Trophoblast cell (in vitro differentiated cells and primary cell): ENCODE measurements at regions not wholly inside any gene's neighbourhood (a gene's known extent, or its start where the extent isn't known, plus 50 kb on each side); places are given as distances from the start of the nearest gene placed in this dataset.

Experiments used
- DNase-seq, 2 donors: peaks; one replicate each; pipeline ENCODE4 v3.0.0-alpha.2; 2016
- H2AFZ ChIP-seq: 2 replicates; pipeline ENCODE4 v1.6.1; 2013; ENCODE audit warnings: low read length, moderate library complexity, mild to moderate bottlenecking; ENCODE audit not compliant: insufficient read depth, poor library complexity
- H2AK5ac ChIP-seq: 2 replicates; pipeline ENCODE4 v1.6.1; 2013; ENCODE audit warnings: mild to moderate bottlenecking, low read length
- H2BK120ac ChIP-seq: 2 replicates; pipeline ENCODE4 v1.6.1; 2013; ENCODE audit warnings: low read length, mild to moderate bottlenecking, moderate library complexity; ENCODE audit not compliant: insufficient read depth, poor library complexity
- H2BK12ac ChIP-seq: 2 replicates; pipeline ENCODE4 v1.6.1; 2013; ENCODE audit warnings: mild to moderate bottlenecking, low read length, moderate library complexity
- H2BK5ac ChIP-seq: 2 replicates; pipeline ENCODE4 v1.6.1; 2013; ENCODE audit warnings: low read length, low read depth, moderate library complexity, mild to moderate bottlenecking; ENCODE audit not compliant: poor library complexity
- H3K14ac ChIP-seq: 2 replicates; pipeline ENCODE4 v1.6.1; 2013; ENCODE audit warnings: mild to moderate bottlenecking, low read length
- H3K18ac ChIP-seq: 2 replicates; pipeline ENCODE4 v1.6.1; 2013; ENCODE audit warnings: mild to moderate bottlenecking, low read length
- H3K23ac ChIP-seq: 2 replicates; pipeline ENCODE4 v1.6.1; 2013; ENCODE audit warnings: low read length
- H3K27ac ChIP-seq: 2 replicates; pipeline ENCODE4 v1.5.1; 2013; ENCODE audit warnings: low read depth, mild to moderate bottlenecking, inconsistent platforms, low read length, moderate library complexity
- H3K27me3 ChIP-seq: 2 replicates; pipeline ENCODE4 v1.6.1; 2013; ENCODE audit warnings: inconsistent platforms, mild to moderate bottlenecking, low read length, moderate library complexity; ENCODE audit not compliant: insufficient read depth
- H3K36me3 ChIP-seq, 2 experiments: 1 replicate in 1 of 2; 2 replicates in 1 of 2; pipeline ENCODE4 v1.6.1; 2013; ENCODE audit warnings: low read length in 2 of 2, mild to moderate bottlenecking in 2 of 2, moderate library complexity in 1 of 2; ENCODE audit not compliant: insufficient read depth in 2 of 2, control insufficient read depth in 1 of 2
- H3K4ac ChIP-seq: 2 replicates; pipeline ENCODE4 v1.6.1; 2013; ENCODE audit warnings: low read depth, mild to moderate bottlenecking, low read length, moderate library complexity
- H3K4me1 ChIP-seq, 2 experiments: 1 replicate in 1 of 2; 2 replicates in 1 of 2; pipeline ENCODE4 v1.6.1; 2013; ENCODE audit warnings: low read length in 2 of 2, mild to moderate bottlenecking in 2 of 2, moderate library complexity in 1 of 2; ENCODE audit not compliant: insufficient read depth in 2 of 2, control insufficient read depth in 1 of 2
- H3K4me2 ChIP-seq: 2 replicates; pipeline ENCODE4 v1.6.1; 2013; ENCODE audit warnings: inconsistent platforms, mild to moderate bottlenecking, low read length, moderate library complexity
- H3K4me3 ChIP-seq: 2 replicates; pipeline ENCODE4 v1.5.1; 2013; ENCODE audit warnings: mild to moderate bottlenecking, low read depth, low read length, inconsistent platforms
- H3K79me1 ChIP-seq: one replicate; pipeline ENCODE4 v1.6.1; 2013; ENCODE audit warnings: low read length
- H3K79me2 ChIP-seq: 2 replicates; pipeline ENCODE4 v1.6.1; 2013; ENCODE audit warnings: low read length, mild to moderate bottlenecking; ENCODE audit not compliant: control insufficient read depth, insufficient read depth, poor library complexity
- H3K9ac ChIP-seq: 2 replicates; pipeline ENCODE4 v1.6.1; 2013; ENCODE audit warnings: mild to moderate bottlenecking, low read length
- H3K9me3 ChIP-seq: 2 replicates; pipeline ENCODE4 v1.6.1; 2013; ENCODE audit warnings: low read depth, mild to moderate bottlenecking, control low read depth, inconsistent platforms, low read length; ENCODE audit not compliant: insufficient read depth
- H4K12ac ChIP-seq: 2 replicates; pipeline ENCODE4 v1.6.1; 2013; ENCODE audit warnings: low read depth, mild to moderate bottlenecking, low read length, moderate library complexity
- H4K8ac ChIP-seq: 2 replicates; pipeline ENCODE4 v1.6.1; 2013; ENCODE audit warnings: low read depth, mild to moderate bottlenecking, low read length, moderate library complexity
- H4K91ac ChIP-seq: one replicate; pipeline ENCODE4 v1.6.1; 2013; ENCODE audit warnings: low read depth, mild to moderate bottlenecking, low read length, moderate library complexity
- WGBS: extraction: QIAGEN DNeasy Blood & Tissue Kit; methylation state at CpG from one replicate; pipeline ENCODE4 v1.1.7; 2013; ENCODE audit warnings: missing lambda C conversion rate; ENCODE audit not compliant: insufficient read length, insufficient coverage; ENCODE audit errors: extremely low coverage; 5-methylcytosine and 5-hydroxymethylcytosine counted together

DNA sequence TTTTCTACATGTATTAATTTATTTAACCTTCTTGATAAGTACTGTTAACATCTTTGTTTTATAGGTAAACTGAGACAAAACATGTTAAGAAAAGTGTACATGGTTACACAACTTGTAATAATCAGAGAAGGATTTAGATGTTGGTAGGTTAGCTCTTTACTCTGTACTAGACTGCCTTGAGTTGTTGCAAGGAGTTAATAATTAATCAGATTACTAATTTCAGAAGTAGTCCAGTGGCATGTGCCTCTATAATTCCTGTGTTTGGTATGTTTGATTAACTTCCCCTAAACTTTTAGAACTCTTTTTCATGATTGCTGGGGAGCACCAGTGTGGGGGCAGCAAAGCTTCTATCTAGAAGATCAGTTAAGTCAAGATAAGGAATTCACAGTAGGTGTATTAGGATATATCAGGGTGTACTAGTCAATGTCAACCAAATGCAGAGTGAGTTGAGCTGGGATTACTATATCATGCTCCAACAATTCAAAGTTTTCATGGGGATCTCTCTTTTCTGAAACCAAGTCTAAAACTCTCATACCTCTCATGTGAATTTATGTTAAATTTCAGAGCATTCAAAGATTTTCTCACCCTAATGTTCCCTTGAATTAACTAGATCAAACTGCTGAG, 129.7 kb upstream of the AHI1 start:
- no peak overlapping the region for H2BK120ac ChIP-seq
- no peak overlapping the region for H2BK5ac ChIP-seq
- no peak overlapping the region for H3K4me3 ChIP-seq
- H3K4me1 ChIP-seq, result no peaks in the 10 kb centered on the region
- no peak overlapping the region for H2BK12ac ChIP-seq
- no peak overlapping the region for H3K9ac ChIP-seq
- H4K91ac ChIP-seq, result no peak overlapping the region
- H3K27ac ChIP-seq, result no peak overlapping the region
- H3K79me2 ChIP-seq, result no peaks in the 10 kb centered on the region
- H3K9me3 ChIP-seq, result no peaks in the 10 kb centered on the region
- no peak overlapping the region for H3K18ac ChIP-seq
- no peaks in the 10 kb centered on the region for H3K79me1 ChIP-seq
- H2AFZ ChIP-seq, result no peak overlapping the region
- no peaks in the 10 kb centered on the region for H3K36me3 ChIP-seq
- no peak overlapping the region for H4K12ac ChIP-seq
- no peaks in the 10 kb centered on the region for H3K27me3 ChIP-seq
- H4K8ac ChIP-seq, result no peak overlapping the region
- no peak overlapping the region for H3K4me2 ChIP-seq
- no peak overlapping the region for H3K23ac ChIP-seq
- H3K14ac ChIP-seq, result no peak overlapping the region
- no peak for DNase-seq
- no peak overlapping the region for H3K4ac ChIP-seq
- no peak overlapping the region for H2AK5ac ChIP-seq

DNA sequence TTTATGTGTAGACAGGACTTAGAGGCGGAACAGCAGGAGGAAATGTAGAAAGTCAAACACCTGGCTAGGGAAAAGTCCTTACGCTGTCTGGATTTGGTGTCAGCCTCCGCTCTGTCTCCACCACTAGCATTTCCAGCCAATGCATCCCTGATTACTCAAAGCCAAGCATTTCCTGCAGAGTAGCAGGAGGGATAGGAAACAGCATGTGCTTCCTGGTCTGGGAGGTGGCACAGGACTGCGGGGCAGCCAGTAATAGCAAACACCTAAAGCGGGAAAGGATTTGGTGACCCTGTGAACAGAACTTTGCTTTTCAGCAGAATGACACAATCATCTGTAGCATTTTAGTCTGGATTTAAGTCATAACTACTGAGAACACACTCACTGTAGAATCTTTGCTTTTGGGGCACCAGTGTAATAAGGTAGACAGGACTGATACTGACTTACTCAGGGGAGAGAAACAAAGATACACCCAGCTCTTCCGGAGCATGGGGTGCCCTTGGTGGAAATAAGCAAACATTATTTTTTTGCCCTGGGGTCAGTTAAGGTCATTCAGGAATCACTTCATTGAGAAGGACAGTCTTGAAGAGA, 133.3 kb upstream of the AHI1 start:
- H3K4me3 ChIP-seq, result no peak overlapping the region
- H3K14ac ChIP-seq, result no peak overlapping the region
- no peak overlapping the region for H3K18ac ChIP-seq
- H2AFZ ChIP-seq, result no peak overlapping the region
- no peak overlapping the region for H2AK5ac ChIP-seq
- H3K9ac ChIP-seq, result no peak overlapping the region
- no peak overlapping the region for H2BK12ac ChIP-seq
- no peak for DNase-seq
- H3K4me2 ChIP-seq, result no peak overlapping the region
- no peak overlapping the region for H4K12ac ChIP-seq
- H3K79me2 ChIP-seq, result no peaks in the 10 kb centered on the region
- H3K27me3 ChIP-seq, result no peaks in the 10 kb centered on the region
- H2BK5ac ChIP-seq, result no peak overlapping the region
- H3K4ac ChIP-seq, result no peak overlapping the region
- no peaks in the 10 kb centered on the region for H3K4me1 ChIP-seq
- no peak overlapping the region for H2BK120ac ChIP-seq
- H4K91ac ChIP-seq, result no peak overlapping the region
- no peaks in the 10 kb centered on the region for H3K9me3 ChIP-seq
- H3K79me1 ChIP-seq, result no peaks in the 10 kb centered on the region
- no CpG with 5 or more reads among the region's 6 CpGs for WGBS
- no peak overlapping the region for H4K8ac ChIP-seq
- no peaks in the 10 kb centered on the region for H3K36me3 ChIP-seq
- H3K23ac ChIP-seq, result no peak overlapping the region
- H3K27ac ChIP-seq, result no peak overlapping the region

DNA sequence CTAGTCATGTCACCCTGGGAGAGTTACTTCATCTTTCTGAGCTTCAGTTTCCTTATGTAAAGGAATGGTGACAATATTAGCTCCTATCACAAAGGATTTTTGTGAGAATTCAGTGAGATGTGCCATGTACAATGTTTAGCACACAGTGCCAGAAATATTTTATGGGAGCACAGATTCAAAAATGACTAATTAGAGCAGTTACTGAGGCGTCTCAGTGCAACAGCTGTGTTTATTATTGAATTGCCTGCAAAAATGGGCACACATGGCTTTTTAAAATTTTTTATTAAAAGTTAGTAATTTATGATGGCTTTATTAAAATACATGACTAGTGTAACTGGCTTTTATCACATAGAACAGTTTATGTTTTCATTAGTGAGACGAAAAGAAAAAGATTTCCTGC, 134.3 kb upstream of the AHI1 start:
- H2BK120ac ChIP-seq, result no peak overlapping the region
- no peaks in the 10 kb centered on the region for H3K79me1 ChIP-seq
- no peak overlapping the region for H3K23ac ChIP-seq
- H4K12ac ChIP-seq, result no peak overlapping the region
- no peak overlapping the region for H3K18ac ChIP-seq
- H3K4me1 ChIP-seq, result no peaks in the 10 kb centered on the region
- no peak overlapping the region for H3K4ac ChIP-seq
- no peak overlapping the region for H4K8ac ChIP-seq
- H3K4me3 ChIP-seq, result no peak overlapping the region
- no peak overlapping the region for H2BK12ac ChIP-seq
- H2BK5ac ChIP-seq, result no peak overlapping the region
- no peak overlapping the region for H2AK5ac ChIP-seq
- no peak overlapping the region for H3K14ac ChIP-seq
- no peaks in the 10 kb centered on the region for H3K36me3 ChIP-seq
- no peak overlapping the region for H2AFZ ChIP-seq
- WGBS, result no CpG with 5 or more reads among the region's 2 CpGs
- no peak overlapping the region for H4K91ac ChIP-seq
- H3K27me3 ChIP-seq, result no peaks in the 10 kb centered on the region
- no peak overlapping the region for H3K9ac ChIP-seq
- no peak overlapping the region for H3K27ac ChIP-seq
- no peak overlapping the region for H3K4me2 ChIP-seq
- no peaks in the 10 kb centered on the region for H3K9me3 ChIP-seq
- no peak for DNase-seq
- no peaks in the 10 kb centered on the region for H3K79me2 ChIP-seq

GRCh38 chr6:135633573-135633972, 136.0 kb upstream of the AHI1 start:
- no peak overlapping the region for H3K9ac ChIP-seq
- no CpG with 5 or more reads among the region's 2 CpGs for WGBS

More at GRCh38 chr6:135633573-135633972, 136.0 kb upstream of the AHI1 start:
- Histone ChIP-seq H3K4ac (no peak overlapping the region), H3K79me2 (no peaks in the 10 kb centered on the region), H3K4me1 (no peaks in the 10 kb centered on the region), H3K79me1 (no peaks in the 10 kb centered on the region), H3K23ac (no peak overlapping the region), H3K27ac (no peak overlapping the region), H3K36me3 (no peaks in the 10 kb centered on the region), H2BK5ac (no peak overlapping the region), H2AK5ac (no peak overlapping the region), H3K27me3 (no peaks in the 10 kb centered on the region), H2BK120ac (no peak overlapping the region), H3K4me2 (no peak overlapping the region), H2AFZ (no peak overlapping the region), H2BK12ac (no peak overlapping the region), H4K8ac (no peak overlapping the region), H4K12ac (no peak overlapping the region), H4K91ac (no peak overlapping the region), H3K18ac (no peak overlapping the region), H3K4me3 (no peak overlapping the region), H3K14ac (no peak overlapping the region), H3K9me3 (no peaks in the 10 kb centered on the region)
- DNase-seq, result no peak
